Activated naive CD4-positive, alpha-beta T cell treated with anti-CD3 and anti-CD28 coated beads for 36 hours (primary cell): ENCODE measurements at regions not wholly inside any gene's neighbourhood (a gene's known extent, or its start where the extent isn't known, plus 50 kb on each side); places are given as distances from the start of the nearest gene placed in this dataset.
"Not testable (repeated sequence)": the region's sequence is repeated elsewhere in the genome, so short reads cannot be mapped to it uniquely, and the experiment has no call there.

ENCODE experiments used
- CTCF ChIA-PET: fragments of 350-600 bp; sonication (Branson Sonifier 250); formaldehyde crosslinking; loops from one replicate; lab custom pipeline; 2021; ENCODE audit warnings: antibody characterized with exemption; lab: Charles Lee
- DNase-seq: peaks from one replicate; pipeline ENCODE4 v3.0.0-alpha.2; 2020
- H3K27ac Mint-ChIP-seq: one replicate; pipeline ENCODE4 v1.8.0; 2021; ENCODE audit warnings: mild to moderate bottlenecking, mixed read lengths
- H3K27me3 Mint-ChIP-seq: one replicate; pipeline ENCODE4 v1.8.0; 2021; ENCODE audit warnings: low read depth, mixed read lengths
- H3K36me3 Mint-ChIP-seq: one replicate; pipeline ENCODE4 v1.8.0; 2021; ENCODE audit warnings: low read depth, mixed read lengths
- H3K4me1 Mint-ChIP-seq: one replicate; pipeline ENCODE4 v1.8.0; 2021; ENCODE audit warnings: low read depth, mixed read lengths
- H3K4me3 Mint-ChIP-seq: one replicate; pipeline ENCODE4 v1.8.0; 2021; ENCODE audit warnings: mild to moderate bottlenecking, moderate library complexity, mixed read lengths
- H3K9me3 Mint-ChIP-seq: one replicate; pipeline ENCODE4 v1.8.0; 2021; ENCODE audit warnings: mixed read lengths
- intact Hi-C: fragments of 100-400 bp; cut with micrococcal nuclease; formaldehyde crosslinking; loops from one replicate; pipeline ENCODE4 v1.15.1; 2023

DNA sequence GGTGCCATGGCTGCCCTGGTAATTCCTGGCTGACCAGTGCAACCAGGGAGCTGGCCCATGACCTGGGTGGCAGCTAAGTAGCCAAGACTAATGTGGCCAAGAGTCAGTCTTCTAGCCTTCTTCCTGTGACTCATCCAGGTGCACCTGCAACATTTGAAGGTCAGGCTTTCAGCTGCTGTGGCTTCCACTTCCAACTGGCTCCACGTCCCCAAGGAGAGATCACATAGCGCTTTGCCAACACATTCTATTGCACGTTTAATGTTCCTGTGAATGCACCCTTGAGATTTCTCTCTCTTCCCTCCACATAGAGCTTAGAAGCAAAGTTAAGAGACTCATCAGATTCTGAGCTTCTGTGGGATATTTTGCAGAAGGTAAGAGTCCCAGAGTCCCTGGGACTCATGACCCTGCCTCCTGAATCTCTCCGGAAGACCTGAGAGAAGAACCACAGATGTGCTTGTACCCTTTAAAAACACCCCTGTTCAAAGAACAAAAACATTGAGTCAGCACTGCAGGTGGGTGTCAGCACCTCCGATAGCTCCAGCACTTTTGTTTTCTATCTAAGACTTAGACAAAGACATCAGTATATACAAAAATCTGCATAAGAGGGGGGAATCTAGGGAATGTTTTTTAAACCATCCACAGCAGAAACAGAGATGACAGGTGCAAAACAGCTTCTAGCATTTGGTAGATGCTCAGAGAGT, 88.5 kb upstream of the DRD5 start:
- H3K4me3 Mint-ChIP-seq, H3K27ac Mint-ChIP-seq, H3K27me3 Mint-ChIP-seq, H3K36me3 Mint-ChIP-seq, H3K9me3 Mint-ChIP-seq: not testable (repeated sequence)
- peak; percentile 14 for DNase-seq
- CTCF ChIA-PET: interaction anchor here (1.4 to 3.7 kb wide), 3 partner anchors 11 to 322 kb away, joined by 3 to 24 read pairs (median 17); no protein-coding TSS in a partner anchor
- intact Hi-C loops: loop anchor here (5.0 to 10.0 kb wide), 2 partner anchors 462 to 541 kb away; no protein-coding TSS in a partner anchor
- H3K4me1 Mint-ChIP-seq: peaks cover 24% of the 10 kb centered on the region

DNA sequence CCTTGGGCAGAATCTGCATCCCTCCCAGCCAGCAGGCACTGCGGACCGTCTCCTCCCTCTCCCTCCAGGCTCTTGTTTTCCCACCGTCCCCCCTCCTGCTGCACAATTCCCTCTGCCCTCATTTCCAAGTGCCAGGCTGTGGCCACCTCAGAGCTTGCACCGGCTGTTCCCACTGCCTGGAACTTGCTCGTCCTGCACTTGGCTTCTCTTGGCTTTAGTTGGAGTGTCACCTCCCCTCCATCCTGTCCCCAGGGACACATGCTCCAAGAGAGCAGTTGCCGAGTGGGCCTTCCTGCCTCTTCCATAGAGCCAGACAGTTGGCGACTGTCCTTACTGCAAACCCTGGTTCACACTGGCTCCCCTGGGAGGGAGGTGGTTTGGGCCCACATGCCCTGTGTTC, 87.0 kb upstream of the DRD5 start:
- not testable (repeated sequence) for H3K36me3 Mint-ChIP-seq

DNA sequence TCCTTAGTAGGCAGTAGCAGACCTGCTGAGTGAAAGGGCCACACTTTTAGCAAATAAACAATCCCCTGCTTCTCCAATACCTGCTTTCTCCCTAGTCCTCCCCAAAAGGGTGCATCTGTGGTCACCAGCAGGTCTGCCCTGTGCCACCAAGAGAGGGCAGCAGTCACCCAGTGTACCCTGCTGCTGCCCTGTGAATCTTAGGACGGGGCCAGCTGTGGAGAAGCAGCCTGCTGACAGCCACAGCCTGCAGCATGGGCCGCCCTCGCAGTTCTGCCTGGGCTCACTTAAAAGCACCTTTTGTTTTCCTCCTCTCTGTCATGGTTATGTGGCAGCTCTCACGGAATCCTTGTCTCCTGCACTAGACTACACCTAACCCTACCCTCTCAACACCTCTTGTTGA, 85.4 kb upstream of the DRD5 start:
- not testable (repeated sequence) for H3K4me3 Mint-ChIP-seq, H3K27ac Mint-ChIP-seq, H3K36me3 Mint-ChIP-seq, H3K9me3 Mint-ChIP-seq, H3K27me3 Mint-ChIP-seq
- H3K4me1 Mint-ChIP-seq: peaks cover 20% of the 10 kb centered on the region
- intact Hi-C loops: loop anchor here (10.0 kb wide), 1 partner anchor 459 kb away; no protein-coding TSS in a partner anchor
- DNase-seq: peak; percentile 37
- CTCF ChIA-PET: interaction anchor here (1.3 kb wide), 1 partner anchor 319 kb away, joined by 4 read pairs; no protein-coding TSS in a partner anchor

More for the DNA sequence above, 87.0 kb upstream of the DRD5 start:
- H3K9me3 Mint-ChIP-seq, DNase-seq, H3K27ac Mint-ChIP-seq, H3K4me3 Mint-ChIP-seq, H3K27me3 Mint-ChIP-seq, CTCF ChIA-PET: not testable (repeated sequence)
- peaks cover 24% of the 10 kb centered on the region for H3K4me1 Mint-ChIP-seq
- intact Hi-C loops: loop anchor here (5.0 to 10.0 kb wide), 2 partner anchors 460 to 542 kb away; no protein-coding TSS in a partner anchor

DNA sequence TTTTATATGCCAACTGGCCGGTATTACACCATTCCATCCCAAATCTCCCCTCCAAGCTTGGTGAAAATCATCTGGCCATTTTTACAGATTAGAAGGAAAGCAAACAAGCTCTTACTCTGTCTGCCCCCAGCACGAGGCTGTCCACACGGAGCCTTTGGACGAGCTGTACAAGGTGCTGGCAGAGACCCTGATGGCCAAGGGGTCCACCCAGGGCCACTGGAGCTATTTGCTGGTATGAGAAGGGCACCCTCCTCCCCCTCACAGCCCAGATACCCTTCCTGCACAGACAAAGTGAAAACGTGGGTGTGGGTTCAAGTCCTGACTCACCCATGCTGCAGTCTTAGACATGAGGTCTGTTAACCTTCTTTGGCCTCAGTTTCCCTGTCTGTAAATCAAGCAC, 84.9 kb upstream of the DRD5 start:
- not testable (repeated sequence) for H3K9me3 Mint-ChIP-seq, H3K27me3 Mint-ChIP-seq, H3K4me3 Mint-ChIP-seq, H3K36me3 Mint-ChIP-seq, DNase-seq, H3K27ac Mint-ChIP-seq
- H3K4me1 Mint-ChIP-seq: peaks cover 19% of the 10 kb centered on the region
- intact Hi-C loops: loop anchor here (10.0 kb wide), 1 partner anchor 458 kb away; no protein-coding TSS in a partner anchor
- CTCF ChIA-PET: interaction anchor here (1.3 kb wide), 1 partner anchor 319 kb away, joined by 4 read pairs; no protein-coding TSS in a partner anchor

DNA sequence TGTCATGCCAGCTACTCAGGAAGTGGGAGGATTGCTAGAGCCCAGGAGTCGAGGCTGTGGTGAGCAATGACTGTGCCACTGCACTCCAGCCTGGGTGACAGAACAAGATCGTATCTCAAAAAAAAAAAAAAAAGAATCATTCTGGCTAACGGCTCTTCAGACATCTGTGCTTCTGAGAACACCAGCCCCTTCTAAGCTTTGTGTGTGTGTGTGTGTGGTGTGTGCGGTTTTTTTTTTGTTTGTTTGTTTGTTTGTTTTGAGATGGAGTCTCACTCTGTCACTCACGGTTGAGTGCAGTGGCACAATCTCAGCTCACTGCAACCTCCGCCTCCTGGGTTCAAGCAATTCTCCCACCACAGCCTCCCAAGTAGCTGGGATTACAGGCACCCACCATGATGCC, 79.4 kb upstream of the DRD5 start:
- H3K4me3 Mint-ChIP-seq, H3K27me3 Mint-ChIP-seq, H3K9me3 Mint-ChIP-seq, DNase-seq, H3K4me1 Mint-ChIP-seq, H3K36me3 Mint-ChIP-seq, H3K27ac Mint-ChIP-seq: not testable (repeated sequence)
- CTCF ChIA-PET: interaction anchor here (0.6 kb wide), 1 partner anchor 75 kb away, joined by 4 read pairs; no protein-coding TSS in a partner anchor
- intact Hi-C loops: loop anchor here (5.0 to 10.0 kb wide), 2 partner anchors 700 to 843 kb away; no protein-coding TSS in a partner anchor

DNA sequence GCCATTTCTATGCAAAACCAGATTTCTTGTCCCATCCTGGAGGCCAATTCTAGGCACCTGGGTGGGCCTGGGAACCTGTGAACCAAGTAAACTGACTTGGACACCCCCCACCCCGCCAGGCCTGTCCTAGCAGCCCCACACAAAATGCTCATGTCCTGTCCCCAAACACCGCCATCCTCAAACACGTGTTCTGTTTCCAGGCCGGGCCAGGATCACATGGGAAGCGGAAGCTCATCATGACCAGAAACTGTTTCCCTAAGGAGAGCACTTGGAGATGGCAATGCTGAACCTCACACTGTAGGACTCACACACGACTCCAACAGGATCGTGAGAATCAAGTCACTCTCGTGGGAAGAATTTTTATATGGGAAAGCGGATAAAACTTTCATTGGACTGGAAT, 78.7 kb upstream of the DRD5 start:
- H3K4me1 Mint-ChIP-seq, H3K9me3 Mint-ChIP-seq, DNase-seq, H3K4me3 Mint-ChIP-seq, H3K27ac Mint-ChIP-seq, H3K27me3 Mint-ChIP-seq, H3K36me3 Mint-ChIP-seq: not testable (repeated sequence)
- intact Hi-C loops: loop anchor here (1.0 to 10.0 kb wide), 5 partner anchors 61 to 842 kb away; no protein-coding TSS in a partner anchor
- CTCF ChIA-PET: interaction anchor here (0.7 to 4.0 kb wide), 8 partner anchors 11 to 701 kb away, joined by 3 to 50 read pairs (median 4); partner anchors contain the start of gene SLC2A9

DNA sequence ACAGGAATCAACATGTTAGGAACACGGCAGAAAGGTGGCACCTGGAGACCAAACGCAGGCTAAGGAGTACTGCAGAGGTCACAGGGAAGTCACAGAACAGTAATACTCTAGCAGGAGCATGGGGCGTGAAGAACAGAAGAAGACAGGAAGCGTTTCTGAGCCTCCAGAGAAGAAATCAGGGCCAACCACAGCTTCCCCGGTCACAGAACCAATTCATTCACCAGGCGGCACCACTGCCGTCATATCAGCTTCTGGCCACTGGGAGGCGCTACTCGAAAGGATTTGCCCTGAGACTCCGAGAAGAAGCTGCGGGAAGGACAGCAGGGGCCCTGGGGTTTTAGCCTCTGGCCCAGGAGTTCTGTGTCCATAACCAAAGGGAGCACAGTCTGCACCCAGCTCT, 78.0 kb upstream of the DRD5 start:
- Mint-ChIP-seq H3K4me1 (peaks cover 9% of the 10 kb centered on the region), H3K4me3 (no peak overlapping the region), H3K36me3 (no peaks in the 10 kb centered on the region), H3K9me3 (no peaks in the 10 kb centered on the region), H3K27ac (no peak overlapping the region), H3K27me3 (no peaks in the 10 kb centered on the region)
- CTCF ChIA-PET: interaction anchor here (0.7 to 4.0 kb wide), 14 partner anchors 12 to 701 kb away, joined by 3 to 50 read pairs (median 3); partner anchors contain the start of gene SLC2A9
- peak; percentile 91 for DNase-seq
- intact Hi-C loops: loop anchor here (1.0 to 10.0 kb wide), 5 partner anchors 60 to 841 kb away; no protein-coding TSS in a partner anchor

DNA sequence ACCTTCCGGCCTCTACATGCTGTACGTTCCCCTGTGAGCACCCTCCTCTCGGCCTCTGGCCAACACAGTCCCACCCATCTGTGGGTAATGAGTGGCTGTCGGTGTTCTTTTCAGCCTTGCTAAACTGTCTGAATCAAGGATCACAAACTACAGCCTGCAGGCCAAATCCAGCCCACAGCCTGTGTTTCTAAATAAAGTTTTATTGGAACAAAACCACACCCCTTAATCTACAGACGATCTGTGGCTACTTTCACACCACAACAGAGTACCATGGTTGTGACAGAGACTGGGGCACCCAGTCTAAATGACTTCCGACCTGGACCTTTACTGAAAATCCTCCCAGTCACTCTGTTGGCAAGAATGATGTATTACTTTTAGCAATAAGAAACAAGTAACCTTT, 77.3 kb upstream of the DRD5 start:
- not testable (repeated sequence) for H3K36me3 Mint-ChIP-seq, H3K27ac Mint-ChIP-seq, H3K27me3 Mint-ChIP-seq, H3K4me3 Mint-ChIP-seq, H3K9me3 Mint-ChIP-seq, H3K4me1 Mint-ChIP-seq, DNase-seq
- intact Hi-C loops: loop anchor here (5.0 to 10.0 kb wide), 2 partner anchors 698 to 841 kb away; no protein-coding TSS in a partner anchor
- CTCF ChIA-PET: interaction anchor here (0.7 to 4.0 kb wide), 13 partner anchors 12 to 700 kb away, joined by 3 to 50 read pairs (median 3); partner anchors contain the start of gene SLC2A9

DNA sequence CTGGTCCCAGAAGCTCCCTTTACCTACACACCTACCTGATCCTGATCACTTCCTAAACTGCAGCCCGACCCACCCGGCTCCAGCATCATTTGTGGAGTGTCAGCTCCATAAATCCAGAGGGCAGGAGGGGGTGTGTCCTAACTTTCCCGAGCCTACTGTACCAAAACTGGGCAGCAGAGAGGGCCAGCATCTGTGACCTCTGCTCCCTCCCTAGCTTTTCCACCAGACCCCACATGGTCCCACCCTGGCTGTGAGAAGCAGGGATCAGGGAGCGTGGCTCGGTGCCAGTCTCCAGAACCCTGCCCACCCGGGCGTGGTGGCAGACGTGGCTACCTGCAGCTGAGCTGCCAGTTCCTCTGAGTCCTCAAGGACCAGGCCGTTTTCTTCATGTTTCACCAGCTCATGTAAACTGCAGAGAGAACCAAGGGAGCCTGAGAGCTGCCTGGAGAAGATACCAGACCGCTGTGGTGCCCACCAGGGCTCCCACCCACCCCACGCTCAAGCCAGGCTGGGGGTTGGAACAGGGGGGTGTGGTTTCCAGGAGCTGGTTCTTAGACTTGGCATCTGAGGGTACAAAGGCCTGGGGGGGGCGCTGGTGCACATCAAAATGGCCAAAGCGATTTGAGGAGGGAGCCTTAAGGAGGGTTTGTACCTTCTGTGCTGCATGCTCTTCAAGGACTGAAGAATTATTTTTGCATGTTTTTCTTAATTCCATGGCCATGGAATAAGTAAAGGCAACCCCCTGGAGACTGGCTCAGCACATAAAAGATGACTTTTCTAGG, 76.7 kb upstream of the DRD5 start:
- Mint-ChIP-seq H3K4me3 (no peak overlapping the region), H3K9me3 (no peaks in the 10 kb centered on the region), H3K4me1 (peaks cover 9% of the 10 kb centered on the region), H3K27ac (no peak overlapping the region), H3K27me3 (no peaks in the 10 kb centered on the region), H3K36me3 (no peaks in the 10 kb centered on the region)
- CTCF ChIA-PET: interaction anchor here (2.1 to 4.0 kb wide), 4 partner anchors 13 to 316 kb away, joined by 5 to 50 read pairs (median 14); partner anchors contain the start of gene SLC2A9
- peak; percentile 45 for DNase-seq
- intact Hi-C loops: loop anchor here (5.0 to 10.0 kb wide), 2 partner anchors 698 to 840 kb away; no protein-coding TSS in a partner anchor

DNA sequence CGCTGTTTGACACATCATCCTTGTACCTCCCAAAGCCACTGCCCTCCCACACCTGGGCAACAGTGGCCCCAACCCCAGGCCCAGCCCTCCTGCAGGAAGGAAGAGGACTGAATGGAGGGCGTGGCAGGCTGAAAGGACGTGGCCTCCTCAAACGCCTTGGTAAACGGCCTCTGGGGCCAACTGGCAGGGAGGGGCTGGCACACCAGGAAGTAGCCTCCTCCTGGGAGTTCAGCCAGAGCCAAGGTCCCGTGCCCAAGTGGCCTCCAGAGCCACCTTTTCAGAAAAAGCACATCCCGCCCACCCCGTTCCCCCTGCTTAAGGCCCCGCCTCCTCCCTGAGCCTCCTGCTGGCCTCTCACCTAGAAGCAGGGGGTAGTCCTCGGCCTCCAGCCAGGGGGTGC, 74.2 kb upstream of the DRD5 start:
- H3K4me3 Mint-ChIP-seq: not testable (repeated sequence)
- intact Hi-C loops: loop anchor here (10.0 kb wide), 1 partner anchor 838 kb away; no protein-coding TSS in a partner anchor

DNA sequence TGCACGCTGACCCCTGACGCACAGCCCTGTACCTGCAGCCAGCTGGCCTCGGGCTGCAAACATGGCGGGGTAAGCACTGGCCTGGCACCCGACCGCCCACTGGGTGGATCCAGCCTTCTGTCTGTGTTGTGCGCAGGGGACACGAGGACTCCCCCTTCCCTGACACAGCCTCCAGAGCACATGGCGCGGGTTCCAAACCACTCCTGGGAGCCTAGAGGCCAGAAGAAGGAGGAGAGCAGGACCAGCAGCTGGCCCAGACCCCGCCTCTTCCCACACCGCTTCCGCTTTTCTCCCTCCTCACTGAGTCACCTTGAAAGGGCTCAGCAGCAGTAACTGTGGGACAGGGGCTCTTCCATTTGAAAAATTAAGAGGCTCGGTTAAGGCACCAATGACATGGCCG, 73.5 kb upstream of the DRD5 start:
- intact Hi-C loops: loop anchor here (10.0 kb wide), 1 partner anchor 837 kb away; no protein-coding TSS in a partner anchor

More for the DNA sequence above, 74.2 kb upstream of the DRD5 start:
- H3K27ac Mint-ChIP-seq, H3K36me3 Mint-ChIP-seq, H3K9me3 Mint-ChIP-seq, H3K4me1 Mint-ChIP-seq, H3K27me3 Mint-ChIP-seq, DNase-seq: not testable (repeated sequence)
- CTCF ChIA-PET: interaction anchor here (0.8 kb wide), 1 partner anchor 15 kb away, joined by 3 read pairs; no protein-coding TSS in a partner anchor

DNA sequence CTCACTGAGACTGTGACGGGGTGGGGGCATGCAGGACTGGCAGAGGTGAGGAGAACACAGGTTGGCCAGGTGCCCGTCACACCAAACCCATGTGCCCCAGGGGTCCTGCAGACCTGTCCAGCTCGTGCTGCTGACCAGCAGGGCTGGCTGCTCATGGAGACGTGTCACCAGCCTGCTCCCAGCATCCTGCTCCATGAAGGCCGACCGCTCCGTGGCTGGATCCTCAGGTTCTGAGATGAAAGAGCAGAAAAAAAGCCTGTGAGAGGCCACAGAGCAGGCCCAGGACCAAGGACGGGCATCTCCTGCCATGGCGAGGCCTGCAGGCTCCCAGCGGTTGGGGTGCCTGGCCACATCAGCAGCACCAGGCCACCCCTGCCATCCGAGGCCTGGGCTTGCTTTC, 71.7 kb upstream of the DRD5 start:
- Mint-ChIP-seq H3K27ac (no peak overlapping the region), H3K27me3 (no peaks in the 10 kb centered on the region), H3K36me3 (no peaks in the 10 kb centered on the region), H3K4me1 (no peaks in the 10 kb centered on the region), H3K4me3 (no peak overlapping the region), H3K9me3 (no peaks in the 10 kb centered on the region)
- CTCF ChIA-PET: no interaction called here
- no peak for DNase-seq
- intact Hi-C loops: loop anchor here (10.0 kb wide), 1 partner anchor 835 kb away; no protein-coding TSS in a partner anchor

More for the DNA sequence above, 73.5 kb upstream of the DRD5 start:
- DNase-seq, H3K4me3 Mint-ChIP-seq, H3K4me1 Mint-ChIP-seq, CTCF ChIA-PET, H3K27me3 Mint-ChIP-seq, H3K9me3 Mint-ChIP-seq, H3K36me3 Mint-ChIP-seq, H3K27ac Mint-ChIP-seq: not testable (repeated sequence)
